ENCODE measurements at regions not wholly inside any gene's neighbourhood (a gene's known extent, or its start where the extent isn't known, plus 50 kb on each side); places are given as distances from the start of the nearest gene placed in this dataset.

GRCh38 chr3:117277816-117278215 is 568.2 kb downstream of the TUSC7 start:
- H2BK12ac ChIP-seq (ENCODE audit: low read length): no peak overlapping the region
- H3K79me2 ChIP-seq (ENCODE audit: control insufficient read depth, insufficient read depth, low read length, poor library complexity): no peaks in the 10 kb centered on the region
- H3K36me3 ChIP-seq (ENCODE audit: control insufficient read depth in 1 of 2, insufficient read depth in 2 of 2, low read length in 2 of 2): no peaks in the 10 kb centered on the region
- no peak overlapping the region for H4K12ac ChIP-seq (ENCODE audit: low read depth, low read length)
- no peaks in the 10 kb centered on the region for H3K27me3 ChIP-seq (ENCODE audit: insufficient read depth, low read length)
- no peak overlapping the region for H2BK5ac ChIP-seq (ENCODE audit: low read depth, low read length, poor library complexity)
- no peak overlapping the region for H3K14ac ChIP-seq (ENCODE audit: low read length)
- no peak overlapping the region for H3K9ac ChIP-seq (ENCODE audit: low read length)
- DNase-seq: no peak
- H3K79me1 ChIP-seq (ENCODE audit: low read length): no peaks in the 10 kb centered on the region
- no peaks in the 10 kb centered on the region for H3K4me1 ChIP-seq (ENCODE audit: control insufficient read depth in 1 of 2, insufficient read depth in 2 of 2, low read length in 2 of 2)
- no peak overlapping the region for H3K18ac ChIP-seq (ENCODE audit: low read length)
- H2AFZ ChIP-seq (ENCODE audit: insufficient read depth, low read length, poor library complexity): no peak overlapping the region
- H3K4me2 ChIP-seq (ENCODE audit: low read length): no peak overlapping the region
- no peak overlapping the region for H4K91ac ChIP-seq (ENCODE audit: low read depth, low read length)
- H3K23ac ChIP-seq (ENCODE audit: low read length): no peak overlapping the region
- no peak overlapping the region for H4K8ac ChIP-seq (ENCODE audit: low read depth, low read length)
- no peak overlapping the region for H3K4ac ChIP-seq (ENCODE audit: low read depth, low read length)
- no peak overlapping the region for H3K4me3 ChIP-seq (ENCODE audit: low read depth, low read length)
- no peak overlapping the region for H2AK5ac ChIP-seq (ENCODE audit: low read length)
- no peak overlapping the region for H3K27ac ChIP-seq (ENCODE audit: low read depth, low read length)
- no CpG with 5 or more reads among the region's 2 CpGs for WGBS (ENCODE audit: extremely low coverage, insufficient coverage, insufficient read length)
- H2BK120ac ChIP-seq (ENCODE audit: insufficient read depth, low read length, poor library complexity): no peak overlapping the region
- no peaks in the 10 kb centered on the region for H3K9me3 ChIP-seq (ENCODE audit: insufficient read depth, low read depth, low read length)

GRCh38 chr3:117278424-117279190 is 569.0 kb downstream of the TUSC7 start:
- Histone ChIP-seq H3K9ac (ENCODE audit: low read length) (no peak overlapping the region), H2BK120ac (ENCODE audit: insufficient read depth, low read length, poor library complexity) (no peak overlapping the region), H4K91ac (ENCODE audit: low read depth, low read length) (no peak overlapping the region), H3K27ac (ENCODE audit: low read depth, low read length) (no peak overlapping the region), H3K4me3 (ENCODE audit: low read depth, low read length) (no peak overlapping the region), H3K79me2 (ENCODE audit: control insufficient read depth, insufficient read depth, low read length, poor library complexity) (no peaks in the 10 kb centered on the region), H3K4ac (ENCODE audit: low read depth, low read length) (no peak overlapping the region), H2BK5ac (ENCODE audit: low read depth, low read length, poor library complexity) (no peak overlapping the region), H3K14ac (ENCODE audit: low read length) (no peak overlapping the region), H4K8ac (ENCODE audit: low read depth, low read length) (no peak overlapping the region), H3K79me1 (ENCODE audit: low read length) (no peaks in the 10 kb centered on the region), H3K4me1 (ENCODE audit: control insufficient read depth in 1 of 2, insufficient read depth in 2 of 2, low read length in 2 of 2) (no peaks in the 10 kb centered on the region), H3K23ac (ENCODE audit: low read length) (no peak overlapping the region), H3K18ac (ENCODE audit: low read length) (no peak overlapping the region), H4K12ac (ENCODE audit: low read depth, low read length) (no peak overlapping the region), H3K9me3 (ENCODE audit: insufficient read depth, low read depth, low read length) (no peaks in the 10 kb centered on the region), H3K36me3 (ENCODE audit: control insufficient read depth in 1 of 2, insufficient read depth in 2 of 2, low read length in 2 of 2) (no peaks in the 10 kb centered on the region), H2AFZ (ENCODE audit: insufficient read depth, low read length, poor library complexity) (no peak overlapping the region), H2AK5ac (ENCODE audit: low read length) (no peak overlapping the region), H3K27me3 (ENCODE audit: insufficient read depth, low read length) (no peaks in the 10 kb centered on the region), H2BK12ac (ENCODE audit: low read length) (no peak overlapping the region), H3K4me2 (ENCODE audit: low read length) (no peak overlapping the region)
- peak in 1 of 2 donors; percentile 26 for DNase-seq
- no CpG with 5 or more reads among the region's 5 CpGs for WGBS (ENCODE audit: extremely low coverage, insufficient coverage, insufficient read length)

GRCh38 chr3:117281371-117281770 is 571.8 kb downstream of the TUSC7 start:
- Histone ChIP-seq H3K23ac (ENCODE audit: low read length) (no peak overlapping the region), H2AK5ac (ENCODE audit: low read length) (no peak overlapping the region), H3K36me3 (ENCODE audit: control insufficient read depth in 1 of 2, insufficient read depth in 2 of 2, low read length in 2 of 2) (no peaks in the 10 kb centered on the region), H4K8ac (ENCODE audit: low read depth, low read length) (no peak overlapping the region), H3K79me1 (ENCODE audit: low read length) (no peaks in the 10 kb centered on the region), H3K18ac (ENCODE audit: low read length) (no peak overlapping the region), H3K79me2 (ENCODE audit: control insufficient read depth, insufficient read depth, low read length, poor library complexity) (no peaks in the 10 kb centered on the region), H3K4ac (ENCODE audit: low read depth, low read length) (no peak overlapping the region), H3K9ac (ENCODE audit: low read length) (no peak overlapping the region), H3K4me3 (ENCODE audit: low read depth, low read length) (no peak overlapping the region), H3K27me3 (ENCODE audit: insufficient read depth, low read length) (no peaks in the 10 kb centered on the region), H3K9me3 (ENCODE audit: insufficient read depth, low read depth, low read length) (no peaks in the 10 kb centered on the region), H4K12ac (ENCODE audit: low read depth, low read length) (no peak overlapping the region), H2BK12ac (ENCODE audit: low read length) (no peak overlapping the region), H4K91ac (ENCODE audit: low read depth, low read length) (no peak overlapping the region), H3K27ac (ENCODE audit: low read depth, low read length) (no peak overlapping the region), H2BK5ac (ENCODE audit: low read depth, low read length, poor library complexity) (no peak overlapping the region), H2AFZ (ENCODE audit: insufficient read depth, low read length, poor library complexity) (no peak overlapping the region), H3K4me1 (ENCODE audit: control insufficient read depth in 1 of 2, insufficient read depth in 2 of 2, low read length in 2 of 2) (no peaks in the 10 kb centered on the region), H3K14ac (ENCODE audit: low read length) (no peak overlapping the region), H3K4me2 (ENCODE audit: low read length) (no peak overlapping the region), H2BK120ac (ENCODE audit: insufficient read depth, low read length, poor library complexity) (no peak overlapping the region)
- WGBS (ENCODE audit: extremely low coverage, insufficient coverage, insufficient read length): no CpG with 5 or more reads among the region's 3 CpGs
- no peak for DNase-seq

GRCh38 chr3:117282566-117282965 is 573.0 kb downstream of the TUSC7 start:
- H2BK120ac ChIP-seq (ENCODE audit: insufficient read depth, low read length, poor library complexity): no peak overlapping the region
- H2BK12ac ChIP-seq (ENCODE audit: low read length): no peak overlapping the region
- H3K27ac ChIP-seq (ENCODE audit: low read depth, low read length): no peak overlapping the region
- H3K27me3 ChIP-seq (ENCODE audit: insufficient read depth, low read length): no peaks in the 10 kb centered on the region
- no peaks in the 10 kb centered on the region for H3K79me1 ChIP-seq (ENCODE audit: low read length)
- WGBS (ENCODE audit: extremely low coverage, insufficient coverage, insufficient read length): no CpG with 5 or more reads among the region's 4 CpGs
- H3K4me3 ChIP-seq (ENCODE audit: low read depth, low read length): no peak overlapping the region
- H4K12ac ChIP-seq (ENCODE audit: low read depth, low read length): no peak overlapping the region
- no peaks in the 10 kb centered on the region for H3K4me1 ChIP-seq (ENCODE audit: control insufficient read depth in 1 of 2, insufficient read depth in 2 of 2, low read length in 2 of 2)
- H3K36me3 ChIP-seq (ENCODE audit: control insufficient read depth in 1 of 2, insufficient read depth in 2 of 2, low read length in 2 of 2): no peaks in the 10 kb centered on the region
- H3K23ac ChIP-seq (ENCODE audit: low read length): no peak overlapping the region
- H3K9me3 ChIP-seq (ENCODE audit: insufficient read depth, low read depth, low read length): no peaks in the 10 kb centered on the region
- no peak overlapping the region for H3K9ac ChIP-seq (ENCODE audit: low read length)
- H2AK5ac ChIP-seq (ENCODE audit: low read length): no peak overlapping the region
- no peak overlapping the region for H2AFZ ChIP-seq (ENCODE audit: insufficient read depth, low read length, poor library complexity)
- no peak overlapping the region for H3K4me2 ChIP-seq (ENCODE audit: low read length)
- H4K8ac ChIP-seq (ENCODE audit: low read depth, low read length): no peak overlapping the region
- no peak overlapping the region for H3K18ac ChIP-seq (ENCODE audit: low read length)
- no peak overlapping the region for H4K91ac ChIP-seq (ENCODE audit: low read depth, low read length)
- no peak overlapping the region for H2BK5ac ChIP-seq (ENCODE audit: low read depth, low read length, poor library complexity)
- no peak overlapping the region for H3K14ac ChIP-seq (ENCODE audit: low read length)
- no peak for DNase-seq
- no peak overlapping the region for H3K4ac ChIP-seq (ENCODE audit: low read depth, low read length)
- no peaks in the 10 kb centered on the region for H3K79me2 ChIP-seq (ENCODE audit: control insufficient read depth, insufficient read depth, low read length, poor library complexity)

All from trophoblast cell (in vitro differentiated cells and primary cell).